Activated CD8-positive, alpha-beta T cell treated with anti-CD3 and anti-CD28 coated beads, Interleukin-2, amount 10 ng/mL, durations not matched to agents 7 days and 5 days (primary cell): ENCODE measurements at regions not wholly inside any gene's neighbourhood (a gene's known extent, or its start where the extent isn't known, plus 50 kb on each side); places are given as distances from the start of the nearest gene placed in this dataset.
"Not testable (repeated sequence)": the region's sequence is repeated elsewhere in the genome, so short reads cannot be mapped to it uniquely, and the experiment has no call there.

ENCODE experiments used
- ATAC-seq: fragments of 150-1000 bp; cut with Tn5 transposase; one replicate; pipeline ENCODE4 v1.10.0; 2021; ENCODE audit warnings: moderate library complexity
- CTCF ChIA-PET: fragments of 350-600 bp; sonication (Branson Sonifier 250); formaldehyde crosslinking; loops from one replicate; lab custom pipeline; 2021; ENCODE audit warnings: antibody characterized with exemption; lab: Charles Lee
- POLR2A ChIA-PET: fragments of 350-600 bp; sonication (Branson Sonifier 250); formaldehyde crosslinking; loops from one replicate; lab custom pipeline; 2021; ENCODE audit warnings: antibody characterized with exemption; lab: Charles Lee
- DNase-seq: peaks from one replicate; pipeline ENCODE4 v3.0.0-alpha.2; 2020
- H3K27ac Mint-ChIP-seq: one replicate; pipeline ENCODE4 v1.8.0; 2021; ENCODE audit warnings: mild to moderate bottlenecking, mixed read lengths
- H3K27me3 Mint-ChIP-seq: one replicate; pipeline ENCODE4 v1.8.0; 2021; ENCODE audit warnings: low read depth, mixed read lengths
- H3K36me3 Mint-ChIP-seq: one replicate; pipeline ENCODE4 v1.8.0; 2021; ENCODE audit warnings: low read depth, mixed read lengths
- H3K4me1 Mint-ChIP-seq: one replicate; pipeline ENCODE4 v1.8.0; 2021; ENCODE audit warnings: low read depth, mixed read lengths
- H3K4me3 Mint-ChIP-seq: one replicate; pipeline ENCODE4 v1.8.0; 2021; ENCODE audit warnings: mild to moderate bottlenecking, mixed read lengths
- H3K9me3 Mint-ChIP-seq: one replicate; pipeline ENCODE4 v1.8.0; 2022; ENCODE audit warnings: mixed read lengths; ENCODE audit not compliant: insufficient read depth

DNA sequence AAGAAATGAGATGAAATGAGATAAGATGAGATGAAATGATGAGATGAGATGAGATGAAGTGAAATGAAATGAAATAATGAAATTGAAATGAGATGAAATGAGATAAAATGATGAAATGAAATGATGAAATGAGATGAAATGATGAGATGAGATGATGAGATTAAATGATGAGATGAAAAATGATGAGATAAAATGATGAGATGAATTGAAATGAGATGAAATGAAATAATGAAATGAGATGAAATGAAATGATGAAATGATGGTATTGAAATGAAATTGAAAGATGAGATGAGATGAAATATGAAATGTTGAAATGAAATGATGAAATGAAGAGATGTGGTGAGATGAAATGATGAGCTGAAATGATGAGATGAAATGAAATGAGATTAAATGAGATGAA lies 231.0 kb downstream of the GOLGA6L6 start:
- ChIA-PET POLR2A (no interaction called here), CTCF (no interaction called here)
- Mint-ChIP-seq H3K27ac (no peak overlapping the region), H3K36me3 (no peaks in the 10 kb centered on the region), H3K4me1 (no peaks in the 10 kb centered on the region), H3K9me3 (no peaks in the 10 kb centered on the region), H3K27me3 (no peaks in the 10 kb centered on the region), H3K4me3 (no peak overlapping the region)
- ATAC-seq (no peak), DNase-seq (no peak)

DNA sequence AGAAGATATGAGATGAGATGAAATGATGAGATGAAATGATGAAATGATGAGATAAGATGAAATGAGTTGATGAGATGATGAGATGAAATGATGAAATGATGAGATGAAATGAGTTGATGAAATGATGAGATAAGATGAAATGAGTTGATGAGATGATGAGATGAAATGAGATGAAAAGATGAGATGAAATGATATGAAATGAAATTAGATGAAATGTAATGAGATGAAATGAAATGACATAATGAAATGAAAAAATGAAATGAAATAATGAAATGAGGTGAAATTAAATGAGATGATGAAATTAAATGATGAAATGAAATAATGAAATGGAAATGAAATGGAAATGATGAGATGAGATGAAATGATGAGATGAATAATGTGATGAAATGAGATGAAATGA lies 231.6 kb downstream of the GOLGA6L6 start:
- H3K4me1 Mint-ChIP-seq, CTCF ChIA-PET, H3K9me3 Mint-ChIP-seq, ATAC-seq, H3K27ac Mint-ChIP-seq, H3K27me3 Mint-ChIP-seq, POLR2A ChIA-PET, DNase-seq, H3K4me3 Mint-ChIP-seq, H3K36me3 Mint-ChIP-seq: not testable (repeated sequence)

DNA sequence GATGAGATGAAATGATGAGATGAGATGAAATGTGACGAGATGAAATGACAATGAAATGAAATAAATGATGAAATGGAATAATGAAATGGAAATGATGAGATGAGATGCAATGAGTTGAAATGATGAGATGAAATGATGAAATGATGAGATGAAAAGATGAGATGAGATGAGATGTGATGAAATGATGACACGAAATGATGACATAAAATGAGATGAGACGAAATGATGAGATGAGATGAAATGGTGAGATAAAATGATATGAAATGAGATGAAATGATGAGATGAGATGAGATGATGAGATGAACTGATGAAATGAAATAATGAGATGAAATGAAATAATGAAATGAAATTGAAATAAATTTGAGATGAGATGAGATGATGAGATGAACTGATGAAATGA lies 232.2 kb downstream of the GOLGA6L6 start:
- ATAC-seq, H3K4me1 Mint-ChIP-seq, CTCF ChIA-PET, DNase-seq, H3K36me3 Mint-ChIP-seq, POLR2A ChIA-PET, H3K27me3 Mint-ChIP-seq, H3K27ac Mint-ChIP-seq, H3K4me3 Mint-ChIP-seq, H3K9me3 Mint-ChIP-seq: not testable (repeated sequence)

DNA sequence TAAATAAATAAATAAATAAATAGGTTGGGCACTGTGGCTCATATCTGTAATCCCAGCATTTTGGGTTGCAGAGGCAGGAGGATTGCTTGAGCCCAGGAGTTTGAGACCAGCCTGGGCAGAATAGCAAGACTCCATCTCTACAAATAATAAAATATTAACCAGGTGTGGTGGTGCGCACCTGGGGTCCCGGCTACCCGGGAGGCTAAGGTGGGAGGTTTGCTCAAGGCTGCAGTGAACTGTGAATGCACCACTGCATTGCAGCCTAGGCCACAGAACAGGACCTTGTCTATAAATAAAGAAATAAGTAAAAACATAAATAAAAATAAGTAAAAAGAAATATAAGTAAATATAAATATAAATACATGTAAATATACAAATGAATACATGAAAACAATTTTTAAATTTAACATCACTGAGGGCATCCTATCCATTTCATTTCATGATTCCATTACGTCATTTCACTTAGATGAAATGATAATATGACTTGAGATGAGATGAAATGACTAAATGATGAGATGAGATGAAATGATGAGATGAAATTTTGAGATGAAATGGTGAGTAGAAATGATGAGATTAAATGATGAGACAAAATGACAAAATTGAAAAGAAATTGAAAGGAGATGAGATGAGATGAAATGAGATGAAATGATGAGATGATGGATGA lies 233.4 kb downstream of the GOLGA6L6 start:
- H3K27ac Mint-ChIP-seq, H3K4me1 Mint-ChIP-seq, H3K36me3 Mint-ChIP-seq, H3K9me3 Mint-ChIP-seq, H3K4me3 Mint-ChIP-seq, CTCF ChIA-PET, POLR2A ChIA-PET, ATAC-seq, H3K27me3 Mint-ChIP-seq, DNase-seq: not testable (repeated sequence)

DNA sequence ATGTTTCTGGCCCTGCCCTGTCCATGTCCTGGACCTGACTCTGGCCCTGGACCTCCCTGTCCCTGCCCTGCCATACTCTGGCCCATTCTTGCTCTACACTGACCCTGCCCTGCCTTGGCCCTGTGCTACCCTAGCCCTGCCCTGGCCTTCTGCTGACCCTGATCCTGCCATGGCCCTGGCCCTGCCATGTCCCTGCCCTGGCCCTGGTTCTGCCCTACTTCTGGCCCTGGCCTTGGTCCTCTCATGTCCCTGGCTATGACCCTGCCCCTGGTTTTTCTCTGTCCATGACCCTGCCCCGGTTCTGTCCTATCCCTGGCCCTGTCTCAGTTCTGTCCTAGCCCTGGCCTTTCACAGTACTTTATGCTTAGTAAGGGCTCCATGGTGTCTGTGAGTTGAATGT lies 234.5 kb downstream of the GOLGA6L6 start:
- DNase-seq, POLR2A ChIA-PET, H3K4me3 Mint-ChIP-seq, H3K36me3 Mint-ChIP-seq, H3K27me3 Mint-ChIP-seq, H3K9me3 Mint-ChIP-seq, H3K4me1 Mint-ChIP-seq, ATAC-seq, CTCF ChIA-PET, H3K27ac Mint-ChIP-seq: not testable (repeated sequence)

DNA sequence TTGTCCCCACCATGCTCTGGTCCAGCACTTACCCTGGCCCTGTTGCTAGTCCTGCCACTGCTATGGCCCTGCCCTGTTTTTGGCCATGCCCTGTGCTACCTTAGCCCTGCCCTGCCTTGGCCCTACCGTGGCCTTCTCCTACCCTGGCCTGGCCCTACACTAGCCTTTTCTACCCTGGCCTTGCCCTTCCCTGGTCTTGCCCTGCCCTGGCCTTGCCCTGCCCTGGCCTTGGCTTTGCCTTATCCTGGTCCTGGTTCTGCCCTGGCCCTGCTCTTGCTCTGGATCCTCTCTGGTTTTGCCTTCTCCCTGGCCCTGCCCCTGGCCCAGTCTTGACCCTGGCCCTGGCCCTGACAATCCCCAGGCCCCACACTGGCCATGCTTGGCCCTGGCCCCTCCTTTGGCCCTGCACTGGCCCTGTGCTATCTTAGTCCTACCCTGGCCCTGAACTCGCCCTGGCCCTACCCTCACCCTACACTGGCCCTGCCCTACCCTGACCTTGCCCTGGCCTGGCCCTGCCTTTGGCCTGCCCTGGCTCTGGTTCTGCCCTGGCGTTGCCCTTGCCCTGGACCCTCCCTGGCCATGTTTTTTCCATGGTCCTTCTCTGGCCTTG lies 235.0 kb downstream of the GOLGA6L6 start:
- H3K36me3 Mint-ChIP-seq, H3K4me3 Mint-ChIP-seq, DNase-seq, POLR2A ChIA-PET, H3K27ac Mint-ChIP-seq, CTCF ChIA-PET, H3K4me1 Mint-ChIP-seq, H3K27me3 Mint-ChIP-seq, ATAC-seq, H3K9me3 Mint-ChIP-seq: not testable (repeated sequence)

DNA sequence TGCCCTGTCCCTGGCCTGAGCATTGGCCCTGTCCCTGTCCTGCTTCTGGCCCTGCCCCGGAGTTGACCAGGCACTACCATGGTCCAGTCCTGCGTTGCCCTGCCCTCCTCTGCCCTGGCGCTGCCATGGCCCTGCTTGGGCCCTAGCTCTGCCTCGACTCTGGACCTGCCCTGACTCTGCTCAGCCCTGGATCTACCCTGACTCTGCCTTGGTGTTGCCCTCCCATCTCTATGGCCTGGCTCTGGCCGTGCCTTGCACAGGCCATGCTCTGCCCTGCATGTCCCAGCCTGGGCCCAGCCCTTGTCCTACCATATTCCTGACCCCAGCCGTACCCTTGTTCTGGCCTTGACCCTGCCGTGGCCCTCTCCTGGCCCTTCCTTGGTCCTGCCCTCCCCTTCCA lies 235.7 kb downstream of the GOLGA6L6 start:
- H3K27ac Mint-ChIP-seq, DNase-seq, H3K9me3 Mint-ChIP-seq, H3K4me1 Mint-ChIP-seq, POLR2A ChIA-PET, H3K4me3 Mint-ChIP-seq, ATAC-seq, H3K36me3 Mint-ChIP-seq, CTCF ChIA-PET, H3K27me3 Mint-ChIP-seq: not testable (repeated sequence)

DNA sequence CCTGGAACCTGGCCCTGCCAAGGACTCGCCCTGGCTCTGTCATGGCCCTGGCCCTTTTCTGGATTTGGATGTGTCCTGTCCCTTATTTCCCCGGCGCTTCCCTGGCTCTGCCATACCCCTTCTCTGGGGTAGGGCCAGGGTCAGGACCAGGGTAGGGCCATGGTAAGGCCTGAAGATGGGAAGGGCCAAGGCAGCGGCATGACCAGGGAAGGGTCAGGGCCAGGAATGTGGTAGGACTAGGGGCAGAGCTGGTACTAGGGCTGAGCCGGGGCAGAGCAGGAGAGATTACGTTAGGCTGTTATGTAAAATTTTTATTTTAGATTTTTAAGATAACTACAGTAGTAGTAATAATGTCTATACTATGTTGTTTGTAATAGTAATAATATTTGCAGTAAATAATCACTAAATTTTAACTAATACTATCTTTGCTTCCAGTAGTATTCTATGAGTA lies 236.6 kb downstream of the GOLGA6L6 start:
- H3K4me1 Mint-ChIP-seq, ATAC-seq, H3K9me3 Mint-ChIP-seq, POLR2A ChIA-PET, H3K27ac Mint-ChIP-seq, CTCF ChIA-PET, DNase-seq, H3K36me3 Mint-ChIP-seq, H3K4me3 Mint-ChIP-seq, H3K27me3 Mint-ChIP-seq: not testable (repeated sequence)

DNA sequence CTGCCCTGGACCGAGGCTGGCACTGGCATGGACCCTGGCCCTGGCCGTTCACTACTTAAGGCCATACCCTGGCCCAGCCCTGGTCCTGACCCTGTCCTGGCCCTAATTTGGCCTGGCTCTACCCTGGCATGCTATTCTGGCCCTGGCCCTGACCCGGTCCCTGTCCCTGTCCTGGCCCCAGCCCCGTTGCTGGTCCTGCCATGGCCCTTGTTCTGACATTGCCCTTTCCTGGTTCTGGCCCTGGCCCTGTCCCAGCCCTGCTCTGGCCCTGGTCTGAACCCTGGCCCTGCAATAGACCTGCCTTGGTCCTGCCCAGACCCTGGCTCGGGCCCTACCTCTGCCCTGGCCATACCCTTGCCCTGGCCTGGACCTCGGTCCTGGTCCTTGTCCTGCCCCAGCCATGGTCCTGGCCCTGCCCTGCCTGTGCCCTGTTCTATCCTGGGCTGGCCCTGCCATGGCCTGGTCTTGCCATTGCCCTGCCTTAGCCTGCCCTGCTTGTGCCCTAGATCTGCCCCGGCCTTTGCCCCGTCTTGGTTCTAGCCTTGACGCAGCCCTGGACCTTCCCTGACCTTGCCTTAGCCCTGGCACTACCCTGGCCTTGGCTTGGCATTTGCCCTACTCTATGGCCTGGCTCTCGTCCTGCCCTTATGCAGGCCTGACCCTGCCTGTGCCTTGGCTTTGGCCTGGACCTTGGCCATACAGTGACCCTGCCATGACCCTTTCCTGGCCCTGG lies 237.2 kb downstream of the GOLGA6L6 start:
- ATAC-seq, H3K9me3 Mint-ChIP-seq, H3K4me1 Mint-ChIP-seq, DNase-seq, H3K27me3 Mint-ChIP-seq, H3K4me3 Mint-ChIP-seq, H3K27ac Mint-ChIP-seq, CTCF ChIA-PET, H3K36me3 Mint-ChIP-seq, POLR2A ChIA-PET: not testable (repeated sequence)

DNA sequence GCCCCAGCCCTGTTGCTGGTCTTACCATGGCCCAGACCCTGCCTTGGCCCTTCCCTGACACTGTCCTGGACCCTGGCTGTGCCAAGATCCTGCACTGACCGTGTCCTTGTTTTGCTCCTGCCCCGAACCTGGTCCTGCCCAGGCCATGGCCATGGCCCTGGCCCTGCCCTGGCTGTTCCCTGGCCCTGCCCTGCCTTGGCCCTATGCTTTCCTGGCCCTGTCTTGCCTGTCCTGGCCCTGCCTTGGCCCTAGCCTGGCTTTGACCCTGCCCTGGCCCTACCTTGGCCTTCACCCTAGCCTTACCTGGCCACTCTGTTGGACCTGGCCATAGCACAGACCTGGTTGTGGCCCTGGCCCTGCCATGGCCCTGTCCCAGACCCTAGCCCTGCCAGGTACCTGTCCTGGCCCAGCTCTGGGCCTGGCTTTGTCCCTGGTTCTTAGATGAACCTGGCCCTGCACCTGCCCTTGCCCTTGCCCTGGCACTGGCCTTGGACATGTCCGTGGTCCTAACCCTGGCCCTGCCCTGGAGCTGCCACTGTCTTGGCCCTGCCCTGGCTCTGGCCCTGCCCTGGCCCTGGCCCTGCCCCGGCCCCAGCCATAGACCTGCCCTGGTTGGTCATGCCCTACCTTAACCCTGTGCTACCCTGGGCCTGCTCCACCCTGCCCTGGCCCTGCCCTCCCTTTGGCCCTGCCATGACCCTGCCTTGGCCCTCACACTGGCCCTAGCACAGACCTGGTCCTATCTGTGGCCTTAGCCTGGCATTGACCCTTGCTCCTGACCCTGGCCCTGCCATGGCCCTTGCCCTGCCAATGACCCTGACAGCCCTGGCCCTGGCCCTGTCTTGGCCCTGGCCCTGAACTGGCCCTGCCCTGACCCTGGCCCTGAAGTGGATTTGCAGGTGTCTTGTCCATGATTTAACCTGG lies 238.1 kb downstream of the GOLGA6L6 start:
- H3K27ac Mint-ChIP-seq, DNase-seq, POLR2A ChIA-PET, H3K36me3 Mint-ChIP-seq, H3K27me3 Mint-ChIP-seq, ATAC-seq, H3K4me1 Mint-ChIP-seq, CTCF ChIA-PET, H3K4me3 Mint-ChIP-seq, H3K9me3 Mint-ChIP-seq: not testable (repeated sequence)

DNA sequence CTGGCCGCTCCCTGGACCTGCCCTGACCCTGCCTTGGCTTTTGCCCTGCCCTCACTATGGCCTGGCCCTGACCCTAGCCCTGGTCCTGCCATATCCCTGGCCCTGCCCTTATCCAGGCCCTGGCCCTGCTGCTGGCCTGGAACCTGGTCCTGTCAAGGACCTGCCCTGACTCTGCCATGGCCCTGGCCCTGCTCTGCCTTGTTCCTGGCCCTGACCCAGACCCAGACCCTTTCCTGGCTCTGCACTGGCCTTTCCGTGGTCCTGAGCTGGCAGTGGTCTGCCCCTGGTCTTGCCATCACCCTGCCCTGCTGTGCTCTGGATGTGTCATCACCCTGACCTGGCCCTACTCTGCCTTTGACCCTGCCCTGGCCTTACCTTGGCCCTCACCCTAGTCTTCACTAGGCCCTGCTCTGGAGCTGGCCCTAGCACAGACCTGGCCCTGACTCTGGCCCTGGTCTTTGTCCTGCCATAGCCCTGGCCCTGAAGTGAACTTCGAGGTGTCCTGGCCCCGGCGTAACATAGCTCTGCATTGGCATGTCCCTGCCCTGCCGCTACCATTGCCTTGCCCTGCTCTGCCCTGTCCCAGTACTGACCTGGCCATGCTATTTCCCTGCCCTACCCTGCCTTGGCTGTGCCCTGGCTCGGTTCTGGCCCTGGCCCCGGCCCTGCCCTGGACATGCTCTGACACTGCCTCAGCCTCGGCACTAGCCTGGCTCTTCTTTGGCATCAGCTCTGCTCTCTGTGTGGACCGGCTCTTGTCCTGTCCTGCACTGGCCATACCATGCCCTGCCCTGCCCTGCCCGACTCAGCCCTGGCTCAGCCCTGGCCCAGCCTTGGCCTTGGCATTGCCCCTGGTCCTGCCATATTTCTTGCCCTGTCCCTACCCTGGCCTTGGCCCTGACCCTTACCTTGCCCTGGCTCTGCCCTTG lies 239.2 kb downstream of the GOLGA6L6 start:
- H3K36me3 Mint-ChIP-seq, H3K27ac Mint-ChIP-seq, DNase-seq, CTCF ChIA-PET, H3K27me3 Mint-ChIP-seq, H3K4me3 Mint-ChIP-seq, ATAC-seq, POLR2A ChIA-PET, H3K4me1 Mint-ChIP-seq, H3K9me3 Mint-ChIP-seq: not testable (repeated sequence)
